Fibroblast of the aortic adventitia (primary cell): ENCODE measurements at regions not wholly inside any gene's neighbourhood (a gene's known extent, or its start where the extent isn't known, plus 50 kb on each side); places are given as distances from the start of the nearest gene placed in this dataset.
A peak's percentile ranks its signal among the peaks of the same experiment; 100 is the strongest.

ENCODE experiments used
- DNase-seq: peaks from one replicate; pipeline ENCODE4 v3.0.0-alpha.2; 2010; ENCODE audit warnings: low read depth
- H3K4me3 ChIP-seq: 2 replicates; pipeline ENCODE4 v1.5.1; 2011; ENCODE audit warnings: low read depth, mild to moderate bottlenecking, control low read depth, low read length, moderate library complexity
- CTCF ChIP-seq: IDR thresholded peaks from 2 replicates; pipeline ENCODE4 v1.5.1; 2011; ENCODE audit warnings: mild to moderate bottlenecking, low read length, control low read depth, inconsistent platforms; ENCODE audit not compliant: insufficient read depth

GRCh38 chr16:80121522-80121909 lies 419.3 kb upstream of the DYNLRB2 start:
- no peak overlapping the region for H3K4me3 ChIP-seq
- no peak for TF ChIP-seq CTCF
- no peak for DNase-seq

GRCh38 chr16:80120899-80121521 lies 419.8 kb upstream of the DYNLRB2 start:
- no peak for DNase-seq
- H3K4me3 ChIP-seq = no peak overlapping the region
- no peak for TF ChIP-seq CTCF

GRCh38 chr16:80117556-80118130 lies 423.1 kb upstream of the DYNLRB2 start:
- no peak overlapping the region for H3K4me3 ChIP-seq
- no peak for TF ChIP-seq CTCF
- DNase-seq = peak; percentile 28

DNA sequence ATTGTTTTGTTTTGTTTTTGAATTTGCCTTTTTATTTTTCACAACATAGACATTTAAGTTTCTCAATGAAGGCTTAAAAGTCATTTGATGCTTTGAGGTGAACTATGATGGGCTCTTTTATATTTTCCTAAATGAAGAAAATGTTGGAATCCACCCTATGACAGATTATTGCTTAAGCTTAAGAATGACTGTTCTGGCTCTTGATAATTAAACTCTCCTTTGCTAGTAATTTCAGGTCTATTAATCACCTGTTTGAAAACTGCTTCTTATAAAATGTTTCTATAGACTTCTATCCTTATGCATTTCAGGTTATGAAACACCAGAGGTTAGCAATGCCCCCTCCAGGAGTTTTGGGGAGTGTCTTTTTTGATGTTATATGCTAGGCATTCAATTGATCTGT lies 424.1 kb upstream of the DYNLRB2 start:
- DNase-seq = no peak
- H3K4me3 ChIP-seq = no peak overlapping the region
- TF ChIP-seq CTCF = no peak

DNA sequence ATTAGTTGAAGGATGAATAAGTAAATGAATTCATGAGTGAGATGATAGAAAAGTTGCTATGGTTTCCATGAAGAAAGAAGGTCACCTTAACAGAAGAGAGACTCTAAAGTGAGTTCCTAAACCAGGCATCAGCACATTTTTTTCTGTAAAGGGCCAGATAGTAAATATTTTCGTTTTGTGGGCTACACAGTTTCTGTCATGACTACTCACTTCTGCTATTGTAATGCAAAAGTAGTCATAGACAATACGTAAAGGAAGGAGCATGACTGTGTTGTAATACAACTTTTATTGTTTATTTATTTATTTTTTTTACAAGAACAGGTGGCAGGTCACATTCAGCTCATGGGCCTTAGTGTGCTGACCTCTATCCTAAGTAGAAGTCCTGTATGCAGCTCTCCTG lies 426.1 kb upstream of the DYNLRB2 start:
- no peak overlapping the region for H3K4me3 ChIP-seq
- DNase-seq = no peak
- TF ChIP-seq CTCF = no peak

GRCh38 chr16:80113873-80114574 lies 426.8 kb upstream of the DYNLRB2 start:
- no peak for DNase-seq
- H3K4me3 ChIP-seq = no peak overlapping the region
- no peak for TF ChIP-seq CTCF
